ENCODE measurements at regions not wholly inside any gene's neighbourhood (a gene's known extent, or its start where the extent isn't known, plus 50 kb on each side); places are given as distances from the start of the nearest gene placed in this dataset.

GRCh38 chr18:72692086-72692485, 147.9 kb upstream of the CBLN2 start:
- DNase-seq (ENCODE audit: low spot score in 2 of 2) (no peak), FAIRE-seq (no peak)

- DNase-seq (ENCODE audit: low spot score in 2 of 2) (no peak), FAIRE-seq (no peak)
These were observed 143.6 kb upstream of the CBLN2 start for GRCh38 chr18:72687736-72688135.

- DNase-seq (ENCODE audit: low spot score in 2 of 2) (no peak), FAIRE-seq (no peak)
These were observed 131.3 kb upstream of the CBLN2 start for GRCh38 chr18:72675394-72675793.

- no peak for DNase-seq (ENCODE audit: low spot score in 2 of 2)
- FAIRE-seq, result no peak
These were observed 130.6 kb upstream of the CBLN2 start for GRCh38 chr18:72674710-72675109.

- DNase-seq (ENCODE audit: low spot score in 2 of 2) (no peak), FAIRE-seq (no peak)
These were observed 129.1 kb upstream of the CBLN2 start for GRCh38 chr18:72673242-72673641.

GRCh38 chr18:72672364-72673184, 128.4 kb upstream of the CBLN2 start:
- DNase-seq (ENCODE audit: low spot score in 2 of 2) (peak in 1 of 2 donors; percentile 32), FAIRE-seq (peak; percentile 87)

GRCh38 chr18:72667932-72668331, 123.8 kb upstream of the CBLN2 start:
- FAIRE-seq (no peak), DNase-seq (ENCODE audit: low spot score in 2 of 2) (no peak)

- FAIRE-seq (no peak), DNase-seq (ENCODE audit: low spot score in 2 of 2) (no peak)
These were observed 109.0 kb upstream of the CBLN2 start for GRCh38 chr18:72652990-72653593.

- no peak for DNase-seq (ENCODE audit: low spot score in 2 of 2)
- no peak for FAIRE-seq
These were observed 106.9 kb upstream of the CBLN2 start for GRCh38 chr18:72651033-72651432.

GRCh38 chr18:72648481-72648960, 104.4 kb upstream of the CBLN2 start:
- no peak for FAIRE-seq

GRCh38 chr18:72648079-72648478, 103.9 kb upstream of the CBLN2 start:
- FAIRE-seq (no peak), DNase-seq (ENCODE audit: low spot score in 2 of 2) (no peak)

More at GRCh38 chr18:72648481-72648960, 104.4 kb upstream of the CBLN2 start:
- no peak for DNase-seq (ENCODE audit: low spot score in 2 of 2)

GRCh38 chr18:72640557-72640956, 96.4 kb upstream of the CBLN2 start:
- no peak for FAIRE-seq
- DNase-seq (ENCODE audit: low spot score in 2 of 2), result no peak

GRCh38 chr18:72638376-72638775, 94.2 kb upstream of the CBLN2 start:
- DNase-seq (ENCODE audit: low spot score in 2 of 2) (no peak), FAIRE-seq (no peak)

- no peak for DNase-seq (ENCODE audit: low spot score in 2 of 2)
- FAIRE-seq, result no peak
These were observed 93.6 kb upstream of the CBLN2 start for GRCh38 chr18:72637721-72638120.

- DNase-seq (ENCODE audit: low spot score in 2 of 2) (no peak), FAIRE-seq (no peak)
These were observed 93.2 kb upstream of the CBLN2 start for GRCh38 chr18:72637299-72637698.

GRCh38 chr18:72636611-72637010, 92.5 kb upstream of the CBLN2 start:
- FAIRE-seq, result no peak
- DNase-seq (ENCODE audit: low spot score in 2 of 2), result no peak

GRCh38 chr18:72634500-72634899, 90.4 kb upstream of the CBLN2 start:
- DNase-seq (ENCODE audit: low spot score in 2 of 2) (no peak), FAIRE-seq (no peak)

GRCh38 chr18:72630991-72631390, 86.8 kb upstream of the CBLN2 start:
- FAIRE-seq, result no peak
- DNase-seq (ENCODE audit: low spot score in 2 of 2), result no peak

- FAIRE-seq, result no peak
- no peak for DNase-seq (ENCODE audit: low spot score in 2 of 2)
These were observed 79.3 kb upstream of the CBLN2 start for GRCh38 chr18:72623444-72623843.

- no peak for FAIRE-seq
- DNase-seq (ENCODE audit: low spot score in 2 of 2), result no peak
These were observed 69.4 kb upstream of the CBLN2 start for GRCh38 chr18:72613534-72613930.

- DNase-seq (ENCODE audit: low spot score in 2 of 2), result no peak
- FAIRE-seq, result no peak
These were observed 68.9 kb upstream of the CBLN2 start for GRCh38 chr18:72612894-72613533.

Data from frontal cortex (tissue), 3 donors.